Endometrial microvascular endothelial cells (primary cell): ENCODE measurements at regions not wholly inside any gene's neighbourhood (a gene's known extent, or its start where the extent isn't known, plus 50 kb on each side); places are given as distances from the start of the nearest gene placed in this dataset.

ENCODE experiments used
- in situ Hi-C: cut with HindIII; loops from 2 replicates; pipeline ENCODE4 v1.10.0; 2017; ENCODE audit warnings: low sequenced_read_pairs, low pct_unique_long_range_greater_than_20kb; ENCODE audit errors: inconsistent ontology term

GRCh38 chr9:80097476-80097875, 525.7 kb downstream of the TLE4 start:
- in situ Hi-C loops, result no loop called here

- in situ Hi-C loops, result no loop called here
Measured at GRCh38 chr9:80094176-80094771, 522.5 kb downstream of the TLE4 start.

- in situ Hi-C loops, result no loop called here
Measured at GRCh38 chr9:80093695-80094094, 521.9 kb downstream of the TLE4 start.

- in situ Hi-C loops, result no loop called here
Measured at GRCh38 chr9:80091526-80091925, 519.8 kb downstream of the TLE4 start.

- in situ Hi-C loops, result no loop called here
Measured at GRCh38 chr9:80090317-80090716, 518.6 kb downstream of the TLE4 start.

GRCh38 chr9:80086822-80087345, 515.1 kb downstream of the TLE4 start:
- in situ Hi-C loops, result no loop called here

- in situ Hi-C loops, result no loop called here
Measured at GRCh38 chr9:80086386-80086785, 514.6 kb downstream of the TLE4 start.

- in situ Hi-C loops, result no loop called here
Measured at GRCh38 chr9:80085668-80086067, 513.9 kb downstream of the TLE4 start.

GRCh38 chr9:80082213-80082612, 510.4 kb downstream of the TLE4 start:
- in situ Hi-C loops, result no loop called here

GRCh38 chr9:80078826-80079225, 507.1 kb downstream of the TLE4 start:
- in situ Hi-C loops, result no loop called here

GRCh38 chr9:80077059-80077458, 505.3 kb downstream of the TLE4 start:
- in situ Hi-C loops, result no loop called here

- in situ Hi-C loops, result no loop called here
Measured at GRCh38 chr9:80076162-80076561, 504.4 kb downstream of the TLE4 start.

GRCh38 chr9:80074439-80074838, 502.7 kb downstream of the TLE4 start:
- in situ Hi-C loops, result no loop called here

GRCh38 chr9:80072451-80072850, 500.7 kb downstream of the TLE4 start:
- in situ Hi-C loops, result no loop called here

- in situ Hi-C loops, result no loop called here
Measured at GRCh38 chr9:80070071-80070742, 498.4 kb downstream of the TLE4 start.

- in situ Hi-C loops, result no loop called here
Measured at GRCh38 chr9:80066931-80067330, 495.2 kb downstream of the TLE4 start.

GRCh38 chr9:80062567-80062966, 490.8 kb downstream of the TLE4 start:
- in situ Hi-C loops, result no loop called here

GRCh38 chr9:80061940-80062339, 490.2 kb downstream of the TLE4 start:
- in situ Hi-C loops, result no loop called here

- in situ Hi-C loops, result no loop called here
Measured at GRCh38 chr9:80061096-80061495, 489.3 kb downstream of the TLE4 start.

- in situ Hi-C loops, result no loop called here
Measured at GRCh38 chr9:80059979-80060378, 488.2 kb downstream of the TLE4 start.

GRCh38 chr9:80059191-80059590, 487.4 kb downstream of the TLE4 start:
- in situ Hi-C loops, result no loop called here
